Activated CD4-positive, alpha-beta memory T cell treated with anti-CD3 and anti-CD28 coated beads, Interleukin-2, amount 10 ng/mL, durations not matched to agents 7 days and 5 days (primary cell): ENCODE measurements at regions not wholly inside any gene's neighbourhood (a gene's known extent, or its start where the extent isn't known, plus 50 kb on each side); places are given as distances from the start of the nearest gene placed in this dataset.
"Not testable (repeated sequence)": the region's sequence is repeated elsewhere in the genome, so short reads cannot be mapped to it uniquely, and the experiment has no call there.

Experiments
- CTCF ChIA-PET: fragments of 350-600 bp; sonication (Branson Sonifier 250); formaldehyde crosslinking; loops from one replicate; lab custom pipeline; 2021; ENCODE audit warnings: antibody characterized with exemption, inconsistent platforms; lab: Charles Lee
- POLR2A ChIA-PET: fragments of 350-600 bp; sonication (Branson Sonifier 250); formaldehyde crosslinking; loops from one replicate; lab custom pipeline; 2021; ENCODE audit warnings: antibody characterized with exemption; lab: Charles Lee
- DNase-seq: peaks from one replicate; pipeline ENCODE4 v3.0.0-alpha.2; 2020
- H3K27ac Mint-ChIP-seq: one replicate; pipeline ENCODE4 v1.8.0; 2021; ENCODE audit warnings: mild to moderate bottlenecking, mixed read lengths
- H3K27me3 Mint-ChIP-seq: one replicate; pipeline ENCODE4 v1.8.0; 2021; ENCODE audit warnings: mixed read lengths
- H3K36me3 Mint-ChIP-seq: one replicate; pipeline ENCODE4 v1.8.0; 2021; ENCODE audit warnings: low read depth, mixed read lengths
- H3K4me1 Mint-ChIP-seq: one replicate; pipeline ENCODE4 v1.8.0; 2021; ENCODE audit warnings: mixed read lengths
- H3K4me3 Mint-ChIP-seq: one replicate; pipeline ENCODE4 v1.8.0; 2021; ENCODE audit warnings: mild to moderate bottlenecking, mixed read lengths
- H3K9me3 Mint-ChIP-seq: one replicate; pipeline ENCODE4 v1.8.0; 2021; ENCODE audit warnings: mixed read lengths

- no peak for DNase-seq
- POLR2A ChIA-PET, result no interaction called here
- CTCF ChIA-PET, result no interaction called here
- no peak overlapping the region for H3K4me3 Mint-ChIP-seq
- H3K4me1 Mint-ChIP-seq, result no peaks in the 10 kb centered on the region
- H3K36me3 Mint-ChIP-seq, result no peaks in the 10 kb centered on the region
- H3K9me3 Mint-ChIP-seq, result no peaks in the 10 kb centered on the region
- no peaks in the 10 kb centered on the region for H3K27me3 Mint-ChIP-seq
- no peak overlapping the region for H3K27ac Mint-ChIP-seq
These were observed 130.8 kb downstream of the CPZ start for GRCh38 chr4:8723222-8723980.

GRCh38 chr4:8722556-8722955, 130.0 kb downstream of the CPZ start:
- POLR2A ChIA-PET, result no interaction called here
- no peak overlapping the region for H3K27ac Mint-ChIP-seq
- DNase-seq, result no peak
- H3K4me3 Mint-ChIP-seq, result no peak overlapping the region
- no peaks in the 10 kb centered on the region for H3K27me3 Mint-ChIP-seq
- CTCF ChIA-PET, result no interaction called here
- no peaks in the 10 kb centered on the region for H3K9me3 Mint-ChIP-seq
- no peaks in the 10 kb centered on the region for H3K4me1 Mint-ChIP-seq
- H3K36me3 Mint-ChIP-seq, result no peaks in the 10 kb centered on the region

- H3K27ac Mint-ChIP-seq, result no peak overlapping the region
These were observed 129.1 kb downstream of the CPZ start for GRCh38 chr4:8721621-8722020.

GRCh38 chr4:8719421-8719820, 126.9 kb downstream of the CPZ start:
- H3K4me3 Mint-ChIP-seq, result no peak overlapping the region
- H3K27me3 Mint-ChIP-seq, result no peaks in the 10 kb centered on the region
- CTCF ChIA-PET, result no interaction called here
- H3K4me1 Mint-ChIP-seq, result no peaks in the 10 kb centered on the region
- no peaks in the 10 kb centered on the region for H3K9me3 Mint-ChIP-seq
- DNase-seq, result no peak
- H3K36me3 Mint-ChIP-seq, result no peaks in the 10 kb centered on the region
- POLR2A ChIA-PET, result no interaction called here
- H3K27ac Mint-ChIP-seq, result no peak overlapping the region

More at GRCh38 chr4:8721621-8722020, 129.1 kb downstream of the CPZ start:
- Mint-ChIP-seq H3K4me1 (no peaks in the 10 kb centered on the region), H3K27me3 (no peaks in the 10 kb centered on the region), H3K9me3 (no peaks in the 10 kb centered on the region), H3K36me3 (no peaks in the 10 kb centered on the region), H3K4me3 (no peak overlapping the region)
- POLR2A ChIA-PET, result no interaction called here
- CTCF ChIA-PET, result no interaction called here
- DNase-seq, result no peak

GRCh38 chr4:8717470-8717869, 124.9 kb downstream of the CPZ start:
- H3K4me3 Mint-ChIP-seq, H3K27me3 Mint-ChIP-seq, H3K27ac Mint-ChIP-seq, POLR2A ChIA-PET, CTCF ChIA-PET, H3K4me1 Mint-ChIP-seq, DNase-seq, H3K36me3 Mint-ChIP-seq: not testable (repeated sequence)
- peaks cover 12% of the 10 kb centered on the region for H3K9me3 Mint-ChIP-seq

GRCh38 chr4:8710946-8711345, 118.4 kb downstream of the CPZ start:
- POLR2A ChIA-PET, result no interaction called here
- H3K27me3 Mint-ChIP-seq, result no peaks in the 10 kb centered on the region
- no peaks in the 10 kb centered on the region for H3K36me3 Mint-ChIP-seq
- no peak overlapping the region for H3K4me3 Mint-ChIP-seq
- H3K27ac Mint-ChIP-seq, result no peak overlapping the region
- DNase-seq, result no peak
- H3K9me3 Mint-ChIP-seq, result peaks cover 24% of the 10 kb centered on the region
- CTCF ChIA-PET, result no interaction called here
- no peaks in the 10 kb centered on the region for H3K4me1 Mint-ChIP-seq

- CTCF ChIA-PET, result no interaction called here
- no peaks in the 10 kb centered on the region for H3K27me3 Mint-ChIP-seq
- no peak overlapping the region for H3K4me3 Mint-ChIP-seq
- no peak for DNase-seq
- H3K36me3 Mint-ChIP-seq, result no peaks in the 10 kb centered on the region
- no peaks in the 10 kb centered on the region for H3K4me1 Mint-ChIP-seq
- POLR2A ChIA-PET, result no interaction called here
- H3K9me3 Mint-ChIP-seq, result peaks cover 24% of the 10 kb centered on the region
- H3K27ac Mint-ChIP-seq, result no peak overlapping the region
These were observed 117.9 kb downstream of the CPZ start for GRCh38 chr4:8710416-8710815.

GRCh38 chr4:8709729-8710360, 117.3 kb downstream of the CPZ start:
- no peaks in the 10 kb centered on the region for H3K27me3 Mint-ChIP-seq
- no peak overlapping the region for H3K27ac Mint-ChIP-seq
- no peak for DNase-seq
- no peaks in the 10 kb centered on the region for H3K36me3 Mint-ChIP-seq
- no peak overlapping the region for H3K4me3 Mint-ChIP-seq
- H3K4me1 Mint-ChIP-seq, result no peaks in the 10 kb centered on the region
- H3K9me3 Mint-ChIP-seq, result peaks cover 24% of the 10 kb centered on the region
- ChIA-PET CTCF (no interaction called here), POLR2A (no interaction called here)

GRCh38 chr4:8709050-8709728, 116.6 kb downstream of the CPZ start:
- H3K27ac Mint-ChIP-seq, result no peak overlapping the region
- no peaks in the 10 kb centered on the region for H3K36me3 Mint-ChIP-seq
- CTCF ChIA-PET, result no interaction called here
- H3K9me3 Mint-ChIP-seq, result peaks cover 24% of the 10 kb centered on the region
- POLR2A ChIA-PET, result no interaction called here
- H3K4me3 Mint-ChIP-seq, result no peak overlapping the region
- H3K4me1 Mint-ChIP-seq, result no peaks in the 10 kb centered on the region
- DNase-seq, result no peak
- H3K27me3 Mint-ChIP-seq, result no peaks in the 10 kb centered on the region

GRCh38 chr4:8708401-8709021, 115.9 kb downstream of the CPZ start:
- POLR2A ChIA-PET, result no interaction called here
- CTCF ChIA-PET, result no interaction called here
- Mint-ChIP-seq H3K27ac (no peak overlapping the region), H3K27me3 (no peaks in the 10 kb centered on the region), H3K4me3 (no peak overlapping the region), H3K36me3 (no peaks in the 10 kb centered on the region), H3K9me3 (peaks cover 22% of the 10 kb centered on the region), H3K4me1 (no peaks in the 10 kb centered on the region)
- DNase-seq, result no peak

- ChIA-PET POLR2A (no interaction called here), CTCF (no interaction called here)
- no peaks in the 10 kb centered on the region for H3K36me3 Mint-ChIP-seq
- no peaks in the 10 kb centered on the region for H3K4me1 Mint-ChIP-seq
- H3K9me3 Mint-ChIP-seq, result peaks cover 9% of the 10 kb centered on the region
- no peak overlapping the region for H3K4me3 Mint-ChIP-seq
- DNase-seq, result no peak
- no peak overlapping the region for H3K27ac Mint-ChIP-seq
- H3K27me3 Mint-ChIP-seq, result no peaks in the 10 kb centered on the region
These were observed 114.6 kb downstream of the CPZ start for GRCh38 chr4:8707045-8707781.

- POLR2A ChIA-PET, result no interaction called here
- H3K4me3 Mint-ChIP-seq, result no peak overlapping the region
- no peak for DNase-seq
- no peaks in the 10 kb centered on the region for H3K36me3 Mint-ChIP-seq
- H3K9me3 Mint-ChIP-seq, result peaks cover 9% of the 10 kb centered on the region
- H3K27me3 Mint-ChIP-seq, result no peaks in the 10 kb centered on the region
- no peak overlapping the region for H3K27ac Mint-ChIP-seq
- no peaks in the 10 kb centered on the region for H3K4me1 Mint-ChIP-seq
- CTCF ChIA-PET, result no interaction called here
These were observed 113.9 kb downstream of the CPZ start for GRCh38 chr4:8706216-8707044.
